RWPE2 (cell line): ENCODE measurements at regions not wholly inside any gene's neighbourhood (a gene's known extent, or its start where the extent isn't known, plus 50 kb on each side); places are given as distances from the start of the nearest gene placed in this dataset.
"Not testable (repeated sequence)": the region's sequence is repeated elsewhere in the genome, so short reads cannot be mapped to it uniquely, and the experiment has no call there.

Experiments
- ATAC-seq: fragments of 200-7000 bp; cut with Tn5 transposase; 3 replicates; pipeline ENCODE4 v1.9.1; 2021; ENCODE audit warnings: low read depth
- DNase-seq: peaks from one replicate; pipeline ENCODE4 v3.0.0-alpha.2; 2020; ENCODE audit warnings: low spot score
- H3K27ac ChIP-seq: fragments of 450-650 bp; 2 replicates; pipeline ENCODE4 v1.5.1; 2017; ENCODE audit warnings: mild to moderate bottlenecking; ENCODE audit not compliant: poor library complexity, severe bottlenecking
- H3K27me3 ChIP-seq: fragments of 250-450 bp; sonication (Bioruptor Pico); 2 replicates; pipeline ENCODE4 v1.5.1; 2021; ENCODE audit warnings: mild to moderate bottlenecking, moderate library complexity; ENCODE audit not compliant: insufficient read depth, poor library complexity, severe bottlenecking
- H3K36me3 ChIP-seq: fragments of 250-450 bp; sonication (Bioruptor Pico); 2 replicates; pipeline ENCODE4 v1.5.1; 2020; ENCODE audit warnings: low read depth, mild to moderate bottlenecking, moderate library complexity
- H3K4me1 ChIP-seq: fragments of 250-450 bp; sonication (Bioruptor Pico); 2 replicates; pipeline ENCODE4 v1.5.1; 2021; ENCODE audit warnings: mild to moderate bottlenecking, moderate library complexity; ENCODE audit not compliant: insufficient read depth, poor library complexity, severe bottlenecking
- H3K4me3 ChIP-seq: fragments of 250-450 bp; sonication (Bioruptor Pico); 2 replicates; pipeline ENCODE4 v1.5.1; 2021; ENCODE audit warnings: mild to moderate bottlenecking, moderate library complexity; ENCODE audit not compliant: severe bottlenecking
- H3K9me3 ChIP-seq: fragments of 250-450 bp; sonication (Bioruptor Pico); 2 replicates; pipeline ENCODE4 v1.5.1; 2021; ENCODE audit warnings: mild to moderate bottlenecking, moderate library complexity; ENCODE audit not compliant: severe bottlenecking
- CTCF ChIP-seq: fragments of 450-650 bp; IDR thresholded peaks from one replicate; pipeline ENCODE4 v1.5.1; 2017; ENCODE audit warnings: mild to moderate bottlenecking, moderate library complexity; ENCODE audit not compliant: poor library complexity, severe bottlenecking

- peaks cover 14% of the 10 kb centered on the region for H3K4me1 ChIP-seq
- H3K4me3 ChIP-seq = no peak overlapping the region
- ATAC-seq (no peak), DNase-seq (no peak)
- H3K9me3 ChIP-seq = no peaks in the 10 kb centered on the region
- no peak for TF ChIP-seq CTCF
- H3K27me3 ChIP-seq = no peaks in the 10 kb centered on the region
- H3K27ac ChIP-seq = no peak overlapping the region
- H3K36me3 ChIP-seq = no peaks in the 10 kb centered on the region
These were observed 281.9 kb upstream of the MAF start for GRCh38 chr16:79882340-79883005.

DNA sequence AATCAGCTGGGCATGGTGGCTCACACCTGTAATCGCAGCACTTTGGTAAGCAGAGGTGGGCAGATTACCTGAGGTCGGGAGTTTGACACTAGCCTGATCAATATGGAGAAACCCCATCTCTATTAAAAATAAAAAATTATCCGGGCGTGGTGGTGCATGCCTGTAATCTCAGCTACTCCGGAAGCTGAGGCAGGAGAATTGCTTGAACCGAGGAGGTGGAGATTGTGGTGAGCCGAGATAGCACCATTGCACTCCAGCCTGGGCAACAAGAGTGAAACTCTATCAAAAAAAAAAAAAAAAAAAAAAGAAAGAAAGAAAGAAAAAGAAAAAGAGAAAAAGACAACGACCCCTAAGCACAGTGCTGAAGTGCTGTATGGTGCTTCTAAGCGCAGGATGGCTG lies 280.6 kb upstream of the MAF start:
- not testable (repeated sequence) for H3K9me3 ChIP-seq, H3K36me3 ChIP-seq, H3K4me3 ChIP-seq, ATAC-seq, DNase-seq, H3K27me3 ChIP-seq, H3K27ac ChIP-seq
- H3K4me1 ChIP-seq = peaks cover 14% of the 10 kb centered on the region

GRCh38 chr16:79876332-79876730 lies 275.8 kb upstream of the MAF start:
- no peak overlapping the region for H3K27ac ChIP-seq
- H3K36me3 ChIP-seq = no peaks in the 10 kb centered on the region
- no peaks in the 10 kb centered on the region for H3K9me3 ChIP-seq
- no peaks in the 10 kb centered on the region for H3K4me1 ChIP-seq
- no peak overlapping the region for H3K4me3 ChIP-seq
- no peak for TF ChIP-seq CTCF
- ATAC-seq (no peak), DNase-seq (no peak)
- H3K27me3 ChIP-seq = no peaks in the 10 kb centered on the region

DNA sequence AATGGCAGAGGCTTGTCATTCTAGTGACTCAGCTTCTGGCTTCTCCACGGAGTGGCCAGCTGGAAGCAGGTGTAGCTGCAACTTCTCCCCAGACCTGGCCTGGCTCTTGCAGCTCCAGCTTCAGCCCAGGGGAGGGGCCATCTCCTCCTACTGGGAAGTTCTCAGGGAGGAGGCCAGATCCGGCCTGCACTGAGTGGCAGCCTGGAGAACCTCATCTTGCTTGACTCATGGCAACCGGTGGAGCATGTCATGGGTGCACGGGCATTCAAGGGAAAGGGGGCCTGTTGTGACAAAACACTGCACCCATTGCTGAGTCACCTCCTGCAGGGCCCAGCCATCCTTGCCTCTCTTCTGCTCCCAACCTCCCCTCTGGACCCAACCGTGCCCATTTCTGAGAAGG lies 273.9 kb upstream of the MAF start:
- TF ChIP-seq CTCF = no peak
- no peak overlapping the region for H3K4me3 ChIP-seq
- no peaks in the 10 kb centered on the region for H3K4me1 ChIP-seq
- no peak overlapping the region for H3K27ac ChIP-seq
- H3K9me3 ChIP-seq = no peaks in the 10 kb centered on the region
- ATAC-seq (no peak), DNase-seq (no peak)
- no peaks in the 10 kb centered on the region for H3K36me3 ChIP-seq
- H3K27me3 ChIP-seq = no peaks in the 10 kb centered on the region

GRCh38 chr16:79873825-79874224 lies 273.3 kb upstream of the MAF start:
- no peak overlapping the region for H3K4me3 ChIP-seq
- no peak for ATAC-seq
- no peak for DNase-seq
- no peaks in the 10 kb centered on the region for H3K36me3 ChIP-seq
- no peaks in the 10 kb centered on the region for H3K27me3 ChIP-seq
- no peaks in the 10 kb centered on the region for H3K9me3 ChIP-seq
- TF ChIP-seq CTCF = no peak
- H3K4me1 ChIP-seq = no peaks in the 10 kb centered on the region
- H3K27ac ChIP-seq = no peak overlapping the region
